ENCODE measurements at regions not wholly inside any gene's neighbourhood (a gene's known extent, or its start where the extent isn't known, plus 50 kb on each side); places are given as distances from the start of the nearest gene placed in this dataset.
"Not testable (repeated sequence)": the region's sequence is repeated elsewhere in the genome, so short reads cannot be mapped to it uniquely, and the experiment has no call there.

DNA sequence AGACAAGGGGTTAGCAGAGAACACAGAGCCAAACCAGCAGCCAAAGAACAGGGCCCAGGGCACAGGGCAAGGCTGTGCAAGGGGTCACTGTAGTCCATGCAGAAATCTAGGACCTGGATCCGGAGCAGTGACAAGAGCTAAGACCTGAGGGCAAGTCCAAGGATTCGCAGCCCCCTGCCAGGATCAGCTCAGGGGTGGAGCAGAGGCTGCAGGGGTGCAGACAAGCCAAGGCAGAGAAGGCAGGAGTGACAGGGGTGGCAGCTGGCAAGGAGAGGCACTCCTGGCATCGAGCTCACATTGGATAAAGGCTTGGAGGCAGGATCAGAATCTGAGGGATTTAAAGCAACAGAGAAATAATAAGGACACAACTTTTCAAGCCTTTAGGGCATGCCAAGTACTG lies 80.7 kb upstream of the NANOS1 start:
- peak; percentile 73 for DNase-seq

DNA sequence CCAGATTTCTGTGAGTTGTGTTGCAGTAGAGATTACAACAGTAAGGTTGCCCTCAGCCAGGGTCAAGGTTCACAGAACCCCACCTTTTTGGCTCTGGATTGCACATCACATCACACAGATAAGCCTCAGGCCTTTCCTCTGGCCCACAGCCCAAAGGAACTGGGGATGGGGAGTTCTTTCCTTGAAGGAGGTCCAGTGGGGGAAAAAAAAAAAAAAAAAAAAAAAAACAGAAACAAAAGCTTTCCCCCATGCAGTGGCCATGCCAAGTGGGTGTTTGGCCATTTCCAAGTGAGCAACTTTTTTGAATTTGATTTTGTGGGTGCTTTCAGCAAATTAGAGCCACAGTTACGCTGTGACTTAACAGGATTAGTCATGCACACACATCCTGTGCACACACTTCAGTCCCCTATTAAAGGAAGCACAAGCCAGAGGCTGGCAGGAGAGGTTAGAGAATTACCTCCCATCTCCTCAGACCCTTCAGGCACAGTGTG lies 79.3 kb upstream of the NANOS1 start:
- DNase-seq: no peak

DNA sequence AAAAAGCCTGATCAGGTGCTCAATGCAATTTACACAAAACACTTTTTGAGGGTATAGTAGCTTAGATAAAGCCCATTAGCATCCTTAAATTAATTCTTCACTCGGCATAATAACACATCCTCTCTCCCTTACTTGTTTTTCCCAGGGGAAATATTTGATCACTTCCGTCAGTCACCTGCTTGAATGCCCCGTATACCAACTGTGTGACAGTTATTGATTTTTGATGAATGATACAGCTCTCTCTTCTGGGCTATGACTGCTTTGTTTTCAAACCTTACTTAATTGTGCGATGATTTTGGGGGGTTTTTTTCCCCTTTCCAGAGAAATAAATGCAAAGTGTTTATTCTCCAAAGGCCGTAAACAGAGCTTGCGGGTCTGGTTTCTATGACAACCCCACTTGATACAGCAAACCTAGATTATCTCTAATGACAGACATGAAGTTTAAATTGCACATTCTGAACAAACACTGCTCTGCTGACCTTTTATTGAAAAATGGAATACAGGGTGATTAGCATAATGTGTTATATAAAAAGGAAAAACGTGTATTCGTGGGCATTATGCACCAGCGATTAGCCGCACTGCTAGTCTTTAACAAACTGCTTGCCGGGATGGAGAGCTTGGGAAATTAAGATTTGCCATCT lies 78.4 kb upstream of the NANOS1 start:
- DNase-seq: no peak

GRCh38 chr10:118952493-118953295 lies 76.8 kb upstream of the NANOS1 start:
- no peak for DNase-seq

GRCh38 chr10:118953598-118954393 lies 75.7 kb upstream of the NANOS1 start:
- peak; percentile 90 for DNase-seq

GRCh38 chr10:118955531-118955930 lies 74.0 kb upstream of the NANOS1 start:
- DNase-seq: no peak

- DNase-seq: no peak
These were observed 73.3 kb upstream of the NANOS1 start for GRCh38 chr10:118955951-118956801.

GRCh38 chr10:118956802-118957442 lies 72.6 kb upstream of the NANOS1 start:
- no peak for DNase-seq

- no peak for DNase-seq
These were observed 72.1 kb upstream of the NANOS1 start for GRCh38 chr10:118957443-118957825.

- DNase-seq: no peak
These were observed 71.5 kb upstream of the NANOS1 start for GRCh38 chr10:118957966-118958365.

DNA sequence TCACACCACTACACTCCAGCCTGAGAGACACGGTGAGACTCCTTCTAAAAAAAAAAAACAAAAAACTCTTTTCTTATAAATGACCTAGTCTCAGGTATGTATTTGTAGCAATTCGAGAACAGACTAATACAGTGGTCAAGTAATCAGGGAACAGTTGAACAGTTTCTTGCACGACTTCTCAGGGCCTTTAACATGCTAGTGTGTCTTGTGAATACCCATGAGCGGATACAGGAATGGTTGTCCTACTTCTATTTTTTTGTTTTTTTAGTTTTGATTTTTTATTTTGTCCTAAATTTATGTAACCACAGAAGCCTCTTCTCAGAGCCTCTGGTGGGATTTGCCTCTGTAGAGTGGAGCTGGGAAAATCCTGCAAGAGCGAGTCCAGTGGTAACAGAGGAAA lies 71.0 kb upstream of the NANOS1 start:
- DNase-seq: no peak

GRCh38 chr10:118958984-118959925 lies 70.3 kb upstream of the NANOS1 start:
- no peak for DNase-seq

DNA sequence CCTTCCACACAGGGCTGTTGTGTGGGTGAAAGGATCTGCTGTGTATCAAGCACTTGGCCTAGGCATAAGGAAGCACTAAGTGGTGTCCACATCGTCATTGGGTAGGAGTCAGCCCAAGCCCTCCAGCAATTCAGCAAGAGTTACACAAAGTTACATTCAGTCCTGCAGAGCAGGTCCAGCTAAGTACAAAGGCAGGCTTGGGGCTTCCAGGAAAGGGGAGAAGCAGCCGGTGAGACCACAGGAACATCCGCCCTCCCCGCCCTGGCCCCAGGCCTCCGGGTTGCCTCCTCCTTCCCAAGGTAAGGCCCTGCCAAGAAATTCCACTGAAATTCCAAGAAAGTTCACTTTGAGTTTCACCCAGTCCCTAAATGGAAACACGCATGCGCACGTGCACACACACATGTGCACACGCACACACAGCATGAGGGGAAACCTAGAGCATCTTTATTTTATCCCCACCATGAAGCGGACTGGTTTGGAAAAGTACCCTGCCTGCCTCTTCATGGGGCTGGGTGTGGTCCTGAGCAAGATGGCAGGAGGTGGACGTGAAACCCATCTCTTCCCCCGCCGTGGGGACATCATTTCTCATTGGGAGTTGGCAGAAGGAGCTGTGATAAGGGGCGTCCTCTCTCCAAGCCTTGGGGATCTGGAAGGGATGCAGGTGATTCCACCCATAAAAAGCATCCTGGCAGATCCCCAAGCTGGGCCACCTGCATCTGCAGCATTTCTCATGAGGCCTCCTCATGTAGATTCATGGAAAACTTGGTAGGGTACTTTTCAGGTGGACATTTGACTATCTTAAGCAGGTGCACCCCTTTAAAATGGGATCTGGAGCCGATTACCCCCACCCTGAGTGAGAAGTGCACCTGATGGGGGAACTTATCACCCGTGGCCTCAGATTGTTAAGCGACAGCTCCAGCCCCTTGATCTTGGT lies 69.1 kb upstream of the NANOS1 start:
- peak; percentile 57 for DNase-seq

- DNase-seq: no peak
These were observed 68.1 kb upstream of the NANOS1 start for GRCh38 chr10:118961436-118961835.

- not testable (repeated sequence) for DNase-seq
These were observed 67.1 kb upstream of the NANOS1 start for GRCh38 chr10:118962331-118962868.

DNA sequence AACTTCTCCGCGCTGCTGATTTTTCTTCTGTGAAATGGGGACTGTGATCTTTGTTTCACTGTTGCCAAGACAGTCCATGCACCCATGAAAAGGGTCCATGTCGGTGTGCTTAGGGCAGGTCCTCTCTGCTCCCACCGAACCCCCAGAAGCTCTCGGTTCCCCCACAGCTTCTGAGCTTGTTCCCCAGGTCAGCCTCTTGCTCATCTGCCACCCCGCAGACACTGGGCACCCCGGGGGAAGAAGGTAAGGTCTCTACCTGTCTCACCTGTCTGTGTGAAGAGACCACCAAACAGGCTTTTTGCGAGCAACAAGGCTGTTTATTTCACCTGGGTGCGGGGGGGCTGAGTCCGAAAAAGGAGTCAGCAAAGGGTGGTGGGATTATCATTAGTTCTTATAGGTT lies 66.2 kb upstream of the NANOS1 start:
- DNase-seq: no peak

- no peak for DNase-seq
These were observed 65.6 kb upstream of the NANOS1 start for GRCh38 chr10:118963933-118964332.

DNA sequence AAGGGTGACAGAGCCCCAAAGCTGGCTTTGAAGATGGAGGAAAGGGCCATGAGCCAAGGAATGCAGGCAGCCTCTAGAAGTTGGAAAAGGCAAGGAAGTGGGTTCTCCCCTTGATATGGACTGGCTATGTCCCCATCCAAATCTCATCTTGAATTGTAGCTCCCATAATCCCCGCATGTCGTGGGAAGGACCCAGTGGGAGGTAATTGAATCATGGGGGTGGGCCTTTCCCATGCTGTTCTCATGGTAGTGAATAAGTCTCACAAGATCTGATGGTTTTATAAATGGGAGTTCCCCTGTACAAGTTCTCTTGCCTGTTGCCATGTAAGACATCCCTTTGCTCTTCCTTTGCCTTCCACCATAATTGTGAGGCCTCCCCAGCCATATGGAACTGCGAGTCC lies 65.0 kb upstream of the NANOS1 start:
- DNase-seq: not testable (repeated sequence)

DNA sequence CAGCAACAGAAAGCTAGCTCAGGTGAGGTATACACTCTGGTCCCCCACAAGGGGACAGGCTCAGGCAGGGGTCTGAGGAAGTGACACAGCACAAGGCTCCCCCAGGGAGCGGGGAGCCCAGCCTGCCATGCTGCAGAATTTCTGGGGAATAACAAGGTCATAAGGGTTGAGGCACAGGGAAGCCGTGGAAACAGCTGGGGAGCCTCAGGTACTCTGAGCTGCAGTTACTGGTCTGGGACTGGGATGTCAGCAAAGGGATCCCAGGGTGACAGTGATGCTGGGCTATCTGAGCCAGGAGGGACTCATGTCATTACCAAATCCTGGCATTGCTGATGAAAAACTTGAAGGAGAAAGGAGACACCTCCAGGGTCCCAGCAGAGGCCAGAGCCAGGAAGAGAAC lies 64.4 kb upstream of the NANOS1 start:
- DNase-seq: no peak

Measured in tongue (tissue), 1 donor.